Fibroblast of the conjunctiva (primary cell): ENCODE measurements at regions not wholly inside any gene's neighbourhood (a gene's known extent, or its start where the extent isn't known, plus 50 kb on each side); places are given as distances from the start of the nearest gene placed in this dataset.

Experiments
- DNase-seq: peaks from one replicate; pipeline ENCODE4 v3.0.0-alpha.2; 2010; ENCODE audit warnings: low read depth

GRCh38 chr12:116489116-116489515, 70.1 kb upstream of the MAP1LC3B2 start:
- DNase-seq = no peak

- no peak for DNase-seq
These were observed 68.7 kb upstream of the MAP1LC3B2 start for GRCh38 chr12:116490471-116490870.

DNA sequence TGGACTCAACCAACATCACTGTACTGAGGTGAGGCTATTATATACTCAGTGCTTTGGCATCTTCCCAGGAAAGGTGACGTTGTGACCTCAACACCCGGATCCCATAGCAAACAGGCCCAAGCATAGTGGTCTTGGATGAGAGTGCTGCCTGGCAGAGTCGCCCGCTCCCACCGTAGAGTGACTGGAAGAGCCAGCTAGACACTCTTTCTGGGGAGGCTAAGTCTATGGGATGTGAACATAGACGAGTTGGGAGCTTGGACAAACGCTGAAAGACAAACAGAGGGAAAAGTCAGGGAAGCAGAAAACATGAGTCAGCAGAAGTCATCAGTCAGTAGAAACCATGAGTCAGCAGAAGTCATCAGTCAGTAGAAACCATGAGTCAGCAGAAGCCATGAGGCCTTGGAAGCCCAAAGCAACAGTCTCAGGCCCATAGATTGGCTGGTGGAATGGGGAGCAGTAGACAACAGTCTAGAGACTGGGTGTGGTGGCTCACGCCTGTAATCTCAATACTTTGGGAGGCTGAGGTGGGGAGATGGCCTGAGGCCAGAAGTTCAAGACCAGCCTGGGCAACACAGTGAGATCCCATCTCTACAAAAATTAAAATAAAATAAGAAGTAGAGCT, 66.4 kb upstream of the MAP1LC3B2 start:
- DNase-seq = peak; percentile 43

DNA sequence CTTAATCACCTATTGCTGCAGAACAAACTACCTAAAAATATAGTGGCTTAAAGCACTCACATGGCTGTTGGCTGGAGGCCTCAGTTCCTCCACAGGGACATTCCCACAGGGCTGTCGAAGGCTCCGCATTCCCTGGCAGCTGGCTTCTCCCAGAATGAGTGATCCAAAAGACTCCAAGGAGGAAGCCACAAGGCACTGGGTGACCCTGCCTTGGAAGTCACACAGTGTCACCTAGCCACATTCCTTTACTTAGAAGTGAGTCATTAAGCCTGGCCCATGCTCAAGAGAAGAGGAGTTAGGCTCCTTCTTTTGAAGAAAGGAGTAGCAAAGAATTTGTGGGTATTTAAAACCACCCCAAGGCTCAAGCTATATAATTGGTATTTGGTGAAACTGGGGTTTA, 63.9 kb upstream of the MAP1LC3B2 start:
- no peak for DNase-seq

- DNase-seq = no peak
These were observed 62.1 kb upstream of the MAP1LC3B2 start for GRCh38 chr12:116497051-116497591.

DNA sequence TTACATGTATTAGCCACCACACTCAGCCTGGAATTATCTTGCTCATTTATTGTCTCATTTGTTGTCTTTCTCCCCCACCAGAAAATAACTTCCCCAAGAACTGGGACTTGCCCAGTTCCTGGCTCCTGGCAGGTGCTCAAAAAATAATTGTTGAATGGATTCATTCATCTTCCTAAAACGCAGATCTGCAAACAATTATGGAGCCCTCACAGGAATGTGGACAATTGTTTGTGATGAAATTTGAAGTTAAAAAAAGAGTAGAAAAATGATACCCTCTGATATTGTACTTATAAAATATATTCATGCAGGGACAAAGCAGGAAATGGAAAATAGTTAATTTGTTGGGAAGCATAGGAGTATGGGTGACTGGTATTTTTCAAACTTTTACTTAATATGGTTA, 60.7 kb upstream of the MAP1LC3B2 start:
- DNase-seq = peak; percentile 56

DNA sequence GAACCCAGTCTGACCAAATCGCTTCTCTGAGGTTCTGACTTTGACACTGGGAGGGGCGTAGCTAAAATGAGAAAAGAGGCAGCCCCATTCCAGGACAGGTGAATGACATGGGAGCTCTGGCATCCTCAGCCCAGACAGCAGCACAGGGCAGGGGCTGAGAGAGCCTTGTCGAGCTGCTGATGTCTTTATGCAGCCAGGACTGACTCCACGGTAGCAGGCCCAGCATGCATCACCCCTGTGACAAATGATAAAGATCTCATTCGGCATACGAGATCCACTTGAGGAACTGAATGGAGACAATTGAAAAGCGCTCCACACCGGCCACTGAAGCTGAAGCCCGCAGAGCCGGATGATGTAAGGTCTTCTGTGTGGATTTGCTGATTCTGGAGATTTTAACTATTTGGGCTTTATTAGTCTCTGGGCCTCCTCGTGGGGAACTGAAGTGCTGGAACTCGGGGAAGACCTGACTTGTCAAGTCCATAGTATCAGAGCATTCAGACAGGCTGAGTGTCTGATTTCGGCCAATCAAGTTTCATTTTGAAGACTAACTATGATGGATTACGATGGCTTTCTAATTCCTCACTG, 56.9 kb upstream of the MAP1LC3B2 start:
- no peak for DNase-seq

GRCh38 chr12:116502989-116503496, 56.1 kb upstream of the MAP1LC3B2 start:
- DNase-seq = no peak

DNA sequence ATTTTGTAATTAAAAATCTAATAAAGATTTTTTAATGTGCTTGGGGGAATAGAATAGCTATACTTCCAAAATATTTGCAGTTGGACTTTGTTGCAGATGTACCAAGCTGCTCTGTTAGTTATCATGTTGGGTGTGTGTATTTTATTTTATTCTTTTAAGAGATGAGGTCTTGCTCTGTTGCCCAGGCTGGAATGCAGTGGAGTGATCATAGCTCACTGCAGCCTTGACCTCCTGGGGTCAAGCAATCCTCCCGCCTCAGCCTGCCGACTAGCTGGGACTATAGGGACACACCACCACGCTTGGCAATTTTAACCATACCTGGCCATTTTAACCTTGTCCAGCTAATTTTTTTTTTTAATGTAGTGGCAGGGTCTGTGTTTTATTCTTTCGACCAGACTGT, 54.7 kb upstream of the MAP1LC3B2 start:
- DNase-seq = no peak

DNA sequence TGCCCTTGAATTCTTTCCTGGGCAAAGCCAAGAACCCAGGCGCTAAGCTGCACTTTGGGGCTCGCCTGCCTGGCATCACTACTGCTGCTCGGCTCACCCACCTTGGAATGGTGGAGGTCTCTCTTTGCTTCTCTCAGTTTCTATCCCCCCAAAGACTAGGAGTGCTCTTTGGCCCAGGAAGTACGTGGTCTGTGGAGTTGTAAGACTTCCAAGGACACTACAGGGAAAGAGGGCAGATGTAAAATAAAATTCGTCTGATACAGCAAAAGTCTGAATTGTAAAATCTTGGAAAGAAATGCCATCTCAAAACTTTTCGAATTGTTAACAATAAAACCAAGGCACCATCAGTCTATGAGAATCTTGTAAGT, 52.5 kb upstream of the MAP1LC3B2 start:
- DNase-seq = no peak

- DNase-seq = no peak
These were observed 50.7 kb upstream of the MAP1LC3B2 start for GRCh38 chr12:116508145-116509121.
